Upper lobe of left lung (tissue), 6 donors: ENCODE measurements at regions not wholly inside any gene's neighbourhood (a gene's known extent, or its start where the extent isn't known, plus 50 kb on each side); places are given as distances from the start of the nearest gene placed in this dataset.

Source experiments
- ATAC-seq, 2 donors: fragments of 200-7000 bp; cut with Tn5 transposase; one replicate each; pipeline ENCODE4 v1.9.1; 2022; ENCODE audit warnings: mild to moderate bottlenecking in 2 of 2, moderate library complexity in 2 of 2; ENCODE audit not compliant: low FRiP score in 2 of 2
- DNase-seq, 2 donors: peaks; one replicate each; pipeline ENCODE4 v3.0.0-alpha.2; 2019 to 2020
- H3K27ac ChIP-seq, 4 donors: fragments of 200-600 bp; sonication (generic); one replicate each; pipeline ENCODE4 v1.5.1; 2016 to 2019
- H3K27me3 ChIP-seq, 4 donors: fragments of 200-600 bp; sonication (generic); one replicate each; pipeline ENCODE4 v1.5.1; 2017 to 2019
- H3K36me3 ChIP-seq, 4 donors: fragments of 200-600 bp; sonication (generic); one replicate each; pipeline ENCODE4 v1.5.1; 2016 to 2019
- H3K4me1 ChIP-seq, 4 donors: fragments of 200-600 bp; sonication (generic); one replicate each; pipeline ENCODE4 v1.5.1; 2018 to 2019
- H3K4me3 ChIP-seq, 4 donors: fragments of 200-600 bp; sonication (generic); one replicate each; pipeline ENCODE4 v1.5.1; 2017 to 2019; ENCODE audit warnings: mild to moderate bottlenecking in 2 of 4, moderate library complexity in 1 of 4
- H3K9me3 ChIP-seq, 4 donors: fragments of 200-600 bp; sonication (generic); one replicate each; pipeline ENCODE4 v1.5.1; 2018 to 2019
- CTCF ChIP-seq, 6 experiments: fragments of 450-650 bp in 4 of 6; fragments of 200-600 bp in 2 of 6; sonication (generic) in 2 of 6; IDR thresholded peaks; one replicate each; pipeline ENCODE4 v1.5.1; 2016 to 2019; ENCODE audit warnings: antibody characterized with exemption in 6 of 6
- EP300 ChIP-seq, 4 donors: sonication (generic); formaldehyde crosslinking; IDR thresholded peaks; one replicate each; pipeline ENCODE4 v1.5.1; 2017; ENCODE audit warnings: antibody characterized with exemption in 4 of 4, control low read depth in 2 of 4
- POLR2A ChIP-seq, 4 donors: fragments of 450-650 bp; IDR thresholded peaks; one replicate each; pipeline ENCODE4 v1.5.1; 2016 to 2017; ENCODE audit warnings: antibody characterized with exemption in 4 of 4, mild to moderate bottlenecking in 2 of 4
- POLR2AphosphoS5 ChIP-seq, 2 donors: sonication (generic); formaldehyde crosslinking; IDR thresholded peaks; one replicate each; pipeline ENCODE4 v1.5.1; 2017; ENCODE audit warnings: antibody characterized with exemption in 2 of 2
- WGBS, 2 donors: methylation state at CpG; one replicate each; pipeline ENCODE4 v1.1.5; 2017 to 2018; 5-methylcytosine and 5-hydroxymethylcytosine counted together
- donor health status: DM: no; HTN: no; CAD: no; lungs with moderate emphysema.
- donor health status: DM: no; HTN: yes; CAD: no; lungs with severe emphysema.

- no peak for DNase-seq
- ATAC-seq: no peak
Observed at GRCh38 chr2:188181067-188181838, 110.4 kb upstream of the GULP1 start.

GRCh38 chr2:188181884-188182283, 109.8 kb upstream of the GULP1 start:
- Histone ChIP-seq H3K27me3 (no peaks in the 10 kb centered on the region), H3K4me3 (no peak overlapping the region), H3K36me3 (no peaks in the 10 kb centered on the region), H3K9me3 (no peaks in the 10 kb centered on the region), H3K27ac (no peak overlapping the region), H3K4me1 (no peaks in the 10 kb centered on the region)
- DNase-seq (no peak), ATAC-seq (no peak)
- 65 to 67% methylated on average over 1 of the region's 1 CpG for WGBS, 2 donors
- TF ChIP-seq POLR2A (IDR thresholded peaks at IDR 0.05) (no peak), CTCF (IDR thresholded peaks at IDR 0.05) (no peak), EP300 (IDR thresholded peaks at IDR 0.05) (no peak), POLR2AphosphoS5 (IDR thresholded peaks at IDR 0.05) (no peak)

More at GRCh38 chr2:188181067-188181838, 110.4 kb upstream of the GULP1 start:
- Histone ChIP-seq H3K27ac (no peak overlapping the region), H3K4me1 (no peaks in the 10 kb centered on the region), H3K36me3 (no peaks in the 10 kb centered on the region), H3K9me3 (no peaks in the 10 kb centered on the region), H3K4me3 (no peak overlapping the region), H3K27me3 (no peaks in the 10 kb centered on the region)
- 48 to 61% methylated on average over 5 of the region's 5 CpGs for WGBS, 2 donors
- TF ChIP-seq CTCF (IDR thresholded peaks at IDR 0.05) (no peak), POLR2A (IDR thresholded peaks at IDR 0.05) (no peak), EP300 (IDR thresholded peaks at IDR 0.05) (no peak), POLR2AphosphoS5 (IDR thresholded peaks at IDR 0.05) (no peak)

- H3K27me3 ChIP-seq: no peaks in the 10 kb centered on the region
- H3K4me3 ChIP-seq: no peak overlapping the region
- no peaks in the 10 kb centered on the region for H3K9me3 ChIP-seq
- TF ChIP-seq POLR2A (IDR thresholded peaks at IDR 0.05): no peak
- no peak for TF ChIP-seq EP300 (IDR thresholded peaks at IDR 0.05)
- no peak for TF ChIP-seq POLR2AphosphoS5 (IDR thresholded peaks at IDR 0.05)
- no peak for TF ChIP-seq CTCF (IDR thresholded peaks at IDR 0.05)
- ATAC-seq: no peak
- H3K36me3 ChIP-seq: no peaks in the 10 kb centered on the region
- no peak for DNase-seq
- no peaks in the 10 kb centered on the region for H3K4me1 ChIP-seq
- no peak overlapping the region for H3K27ac ChIP-seq
Observed at GRCh38 chr2:188187726-188188125, 103.9 kb upstream of the GULP1 start.

GRCh38 chr2:188189356-188189755, 102.3 kb upstream of the GULP1 start:
- TF ChIP-seq CTCF (IDR thresholded peaks at IDR 0.05) (no peak), POLR2AphosphoS5 (IDR thresholded peaks at IDR 0.05) (no peak), EP300 (IDR thresholded peaks at IDR 0.05) (no peak), POLR2A (IDR thresholded peaks at IDR 0.05) (no peak)
- no peaks in the 10 kb centered on the region for H3K9me3 ChIP-seq
- H3K27me3 ChIP-seq: no peaks in the 10 kb centered on the region
- DNase-seq: no peak
- no peak overlapping the region for H3K27ac ChIP-seq
- H3K4me1 ChIP-seq: no peaks in the 10 kb centered on the region
- ATAC-seq: no peak
- 74 to 78% methylated on average over 3 of the region's 3 CpGs for WGBS, 2 donors
- no peaks in the 10 kb centered on the region for H3K36me3 ChIP-seq
- no peak overlapping the region for H3K4me3 ChIP-seq

GRCh38 chr2:188193230-188193629, 98.4 kb upstream of the GULP1 start:
- DNase-seq: no peak
- H3K36me3 ChIP-seq: no peaks in the 10 kb centered on the region
- no peaks in the 10 kb centered on the region for H3K27me3 ChIP-seq
- H3K4me1 ChIP-seq: no peaks in the 10 kb centered on the region
- H3K9me3 ChIP-seq: no peaks in the 10 kb centered on the region
- TF ChIP-seq POLR2AphosphoS5 (IDR thresholded peaks at IDR 0.05): no peak
- WGBS, 2 donors: 95 to 100% methylated on average over 1 of the region's 1 CpG
- no peak overlapping the region for H3K4me3 ChIP-seq
- H3K27ac ChIP-seq: no peak overlapping the region
- ATAC-seq: no peak
